HG03520 (cell line): ENCODE measurements at regions not wholly inside any gene's neighbourhood (a gene's known extent, or its start where the extent isn't known, plus 50 kb on each side); places are given as distances from the start of the nearest gene placed in this dataset.
"Not testable (repeated sequence)": the region's sequence is repeated elsewhere in the genome, so short reads cannot be mapped to it uniquely, and the experiment has no call there.

Experiments used
- ATAC-seq: cut with Tn5 transposase; IDR thresholded peaks from one replicate; pipeline ENCODE4 v1.9.1; 2021; ENCODE audit warnings: mild to moderate bottlenecking, moderate library complexity; ENCODE audit not compliant: unreplicated experiment

- ATAC-seq: no peak
Observed at GRCh38 chr12:13404111-13404628, 207.6 kb downstream of the EMP1 start.

GRCh38 chr12:13391375-13391774 lies 194.8 kb downstream of the EMP1 start:
- ATAC-seq: not testable (repeated sequence)

GRCh38 chr12:13390918-13391317 lies 194.4 kb downstream of the EMP1 start:
- no peak for ATAC-seq

- ATAC-seq: no peak
Observed at GRCh38 chr12:13390381-13390861, 193.9 kb downstream of the EMP1 start.

GRCh38 chr12:13387101-13387500 lies 190.6 kb downstream of the EMP1 start:
- no peak for ATAC-seq

GRCh38 chr12:13386323-13387039 lies 190.0 kb downstream of the EMP1 start:
- no peak for ATAC-seq

- ATAC-seq: no peak
Observed at GRCh38 chr12:13383379-13383778, 186.9 kb downstream of the EMP1 start.

- ATAC-seq: no peak
Observed at GRCh38 chr12:13380297-13380696, 183.8 kb downstream of the EMP1 start.

- no peak for ATAC-seq
Observed at GRCh38 chr12:13379531-13380188, 183.1 kb downstream of the EMP1 start.

- no peak for ATAC-seq
Observed at GRCh38 chr12:13377698-13378097, 181.2 kb downstream of the EMP1 start.

- no peak for ATAC-seq
Observed at GRCh38 chr12:13376610-13377373, 180.3 kb downstream of the EMP1 start.

GRCh38 chr12:13375583-13376345 lies 179.2 kb downstream of the EMP1 start:
- ATAC-seq: no peak

GRCh38 chr12:13374793-13375192 lies 178.3 kb downstream of the EMP1 start:
- ATAC-seq: no peak

GRCh38 chr12:13373803-13374202 lies 177.3 kb downstream of the EMP1 start:
- ATAC-seq: no peak

- ATAC-seq: no peak
Observed at GRCh38 chr12:13373131-13373530, 176.6 kb downstream of the EMP1 start.

GRCh38 chr12:13372386-13372785 lies 175.9 kb downstream of the EMP1 start:
- ATAC-seq: no peak

- ATAC-seq: no peak
Observed at GRCh38 chr12:13371797-13372196, 175.3 kb downstream of the EMP1 start.

- no peak for ATAC-seq
Observed at GRCh38 chr12:13371367-13371766, 174.8 kb downstream of the EMP1 start.

GRCh38 chr12:13369474-13370056 lies 173.0 kb downstream of the EMP1 start:
- no peak for ATAC-seq

GRCh38 chr12:13368971-13369370 lies 172.4 kb downstream of the EMP1 start:
- ATAC-seq: no peak
